ENCODE measurements at regions not wholly inside any gene's neighbourhood (a gene's known extent, or its start where the extent isn't known, plus 50 kb on each side); places are given as distances from the start of the nearest gene placed in this dataset.

GRCh38 chr12:65606008-65606766 is 218.1 kb upstream of the HMGA2 start:
- no peaks in the 10 kb centered on the region for H3K27me3 ChIP-seq (ENCODE audit: control insufficient read depth in 3 of 3, insufficient read depth in 3 of 3, low read length in 3 of 3)
- H3K9me3 ChIP-seq (ENCODE audit: control insufficient read depth in 3 of 3, low read length in 3 of 3): peaks cover 0 to 6% (median 4%) of the 10 kb centered on the region in 3 donors
- no peak overlapping the region for H3K4me3 ChIP-seq (ENCODE audit: low read length in 3 of 3)
- no peak overlapping the region for H3K27ac ChIP-seq (ENCODE audit: low read depth, low read length)
- no peaks in the 10 kb centered on the region for H3K36me3 ChIP-seq (ENCODE audit: control insufficient read depth in 3 of 3, insufficient read depth in 3 of 3, low read length in 3 of 3)
- H3K4me1 ChIP-seq (ENCODE audit: control insufficient read depth in 3 of 3, insufficient read depth in 3 of 3, low read length in 3 of 3): peaks cover 2 to 4% (median 3%) of the 10 kb centered on the region in 3 donors
- no peak overlapping the region for H3K9ac ChIP-seq (ENCODE audit: low read depth in 1 of 3, low read length in 3 of 3)

GRCh38 chr12:65607401-65607841 is 216.9 kb upstream of the HMGA2 start:
- Histone ChIP-seq H3K9me3 (ENCODE audit: control insufficient read depth in 3 of 3, low read length in 3 of 3) (peaks cover 0 to 6% (median 4%) of the 10 kb centered on the region in 3 donors), H3K36me3 (ENCODE audit: control insufficient read depth in 3 of 3, insufficient read depth in 3 of 3, low read length in 3 of 3) (no peaks in the 10 kb centered on the region), H3K27me3 (ENCODE audit: control insufficient read depth in 3 of 3, insufficient read depth in 3 of 3, low read length in 3 of 3) (no peaks in the 10 kb centered on the region), H3K4me1 (ENCODE audit: control insufficient read depth in 3 of 3, insufficient read depth in 3 of 3, low read length in 3 of 3) (peaks cover 2 to 4% (median 3%) of the 10 kb centered on the region in 3 donors), H3K4me3 (ENCODE audit: low read length in 3 of 3) (no peak overlapping the region), H3K9ac (ENCODE audit: low read depth in 1 of 3, low read length in 3 of 3) (no peak overlapping the region), H3K27ac (ENCODE audit: low read depth, low read length) (no peak overlapping the region)

- H3K9me3 ChIP-seq (ENCODE audit: control insufficient read depth in 3 of 3, low read length in 3 of 3): peaks cover 0 to 6% (median 4%) of the 10 kb centered on the region in 3 donors
- no peak overlapping the region for H3K4me3 ChIP-seq (ENCODE audit: low read length in 3 of 3)
- H3K27me3 ChIP-seq (ENCODE audit: control insufficient read depth in 3 of 3, insufficient read depth in 3 of 3, low read length in 3 of 3): peaks cover 0 to 2% (median 0%) of the 10 kb centered on the region in 3 donors
- H3K36me3 ChIP-seq (ENCODE audit: control insufficient read depth in 3 of 3, insufficient read depth in 3 of 3, low read length in 3 of 3): no peaks in the 10 kb centered on the region
- peaks cover 0 to under 1% (median under 1%) of the 10 kb centered on the region in 3 donors for H3K4me1 ChIP-seq (ENCODE audit: control insufficient read depth in 3 of 3, insufficient read depth in 3 of 3, low read length in 3 of 3)
- no peak overlapping the region for H3K9ac ChIP-seq (ENCODE audit: low read depth in 1 of 3, low read length in 3 of 3)
- H3K27ac ChIP-seq (ENCODE audit: low read depth, low read length): no peak overlapping the region
Measured at GRCh38 chr12:65608319-65608916, 215.9 kb upstream of the HMGA2 start.

GRCh38 chr12:65609359-65609771 is 214.9 kb upstream of the HMGA2 start:
- Histone ChIP-seq H3K4me3 (ENCODE audit: low read length in 3 of 3) (no peak overlapping the region), H3K27me3 (ENCODE audit: control insufficient read depth in 3 of 3, insufficient read depth in 3 of 3, low read length in 3 of 3) (peaks cover 0 to 2% (median 0%) of the 10 kb centered on the region in 3 donors), H3K36me3 (ENCODE audit: control insufficient read depth in 3 of 3, insufficient read depth in 3 of 3, low read length in 3 of 3) (no peaks in the 10 kb centered on the region), H3K27ac (ENCODE audit: low read depth, low read length) (no peak overlapping the region), H3K9me3 (ENCODE audit: control insufficient read depth in 3 of 3, low read length in 3 of 3) (peaks cover 0 to 6% (median 4%) of the 10 kb centered on the region in 3 donors), H3K9ac (ENCODE audit: low read depth in 1 of 3, low read length in 3 of 3) (no peak overlapping the region), H3K4me1 (ENCODE audit: control insufficient read depth in 3 of 3, insufficient read depth in 3 of 3, low read length in 3 of 3) (no peaks in the 10 kb centered on the region)

- H3K9me3 ChIP-seq (ENCODE audit: control insufficient read depth in 3 of 3, low read length in 3 of 3): peaks cover 0 to 6% (median 4%) of the 10 kb centered on the region in 3 donors
- H3K4me3 ChIP-seq (ENCODE audit: low read length in 3 of 3): no peak overlapping the region
- no peaks in the 10 kb centered on the region for H3K36me3 ChIP-seq (ENCODE audit: control insufficient read depth in 3 of 3, insufficient read depth in 3 of 3, low read length in 3 of 3)
- no peaks in the 10 kb centered on the region for H3K4me1 ChIP-seq (ENCODE audit: control insufficient read depth in 3 of 3, insufficient read depth in 3 of 3, low read length in 3 of 3)
- H3K9ac ChIP-seq (ENCODE audit: low read depth in 1 of 3, low read length in 3 of 3): no peak overlapping the region
- H3K27me3 ChIP-seq (ENCODE audit: control insufficient read depth in 3 of 3, insufficient read depth in 3 of 3, low read length in 3 of 3): peaks cover 0 to 2% (median 0%) of the 10 kb centered on the region in 3 donors
- no peak overlapping the region for H3K27ac ChIP-seq (ENCODE audit: low read depth, low read length)
Measured at GRCh38 chr12:65611396-65611795, 212.9 kb upstream of the HMGA2 start.

GRCh38 chr12:65612440-65612839 is 211.8 kb upstream of the HMGA2 start:
- Histone ChIP-seq H3K9ac (ENCODE audit: low read depth in 1 of 3, low read length in 3 of 3) (no peak overlapping the region), H3K4me3 (ENCODE audit: low read length in 3 of 3) (no peak overlapping the region), H3K4me1 (ENCODE audit: control insufficient read depth in 3 of 3, insufficient read depth in 3 of 3, low read length in 3 of 3) (no peaks in the 10 kb centered on the region), H3K36me3 (ENCODE audit: control insufficient read depth in 3 of 3, insufficient read depth in 3 of 3, low read length in 3 of 3) (no peaks in the 10 kb centered on the region), H3K27me3 (ENCODE audit: control insufficient read depth in 3 of 3, insufficient read depth in 3 of 3, low read length in 3 of 3) (peaks cover 0 to 2% (median 0%) of the 10 kb centered on the region in 3 donors), H3K9me3 (ENCODE audit: control insufficient read depth in 3 of 3, low read length in 3 of 3) (peaks cover 0 to 6% (median 3%) of the 10 kb centered on the region in 3 donors), H3K27ac (ENCODE audit: low read depth, low read length) (no peak overlapping the region)

- Histone ChIP-seq H3K9ac (ENCODE audit: low read depth in 1 of 3, low read length in 3 of 3) (no peak overlapping the region), H3K36me3 (ENCODE audit: control insufficient read depth in 3 of 3, insufficient read depth in 3 of 3, low read length in 3 of 3) (no peaks in the 10 kb centered on the region), H3K9me3 (ENCODE audit: control insufficient read depth in 3 of 3, low read length in 3 of 3) (no peaks in the 10 kb centered on the region), H3K4me3 (ENCODE audit: low read length in 3 of 3) (no peak overlapping the region), H3K4me1 (ENCODE audit: control insufficient read depth in 3 of 3, insufficient read depth in 3 of 3, low read length in 3 of 3) (no peaks in the 10 kb centered on the region), H3K27ac (ENCODE audit: low read depth, low read length) (no peak overlapping the region), H3K27me3 (ENCODE audit: control insufficient read depth in 3 of 3, insufficient read depth in 3 of 3, low read length in 3 of 3) (peaks cover 0 to 2% (median 0%) of the 10 kb centered on the region in 3 donors)
Measured at GRCh38 chr12:65613692-65614091, 210.6 kb upstream of the HMGA2 start.

GRCh38 chr12:65614259-65614889 is 209.9 kb upstream of the HMGA2 start:
- Histone ChIP-seq H3K4me1 (ENCODE audit: control insufficient read depth in 3 of 3, insufficient read depth in 3 of 3, low read length in 3 of 3) (no peaks in the 10 kb centered on the region), H3K9ac (ENCODE audit: low read depth in 1 of 3, low read length in 3 of 3) (no peak overlapping the region), H3K36me3 (ENCODE audit: control insufficient read depth in 3 of 3, insufficient read depth in 3 of 3, low read length in 3 of 3) (no peaks in the 10 kb centered on the region), H3K9me3 (ENCODE audit: control insufficient read depth in 3 of 3, low read length in 3 of 3) (no peaks in the 10 kb centered on the region), H3K27ac (ENCODE audit: low read depth, low read length) (no peak overlapping the region), H3K27me3 (ENCODE audit: control insufficient read depth in 3 of 3, insufficient read depth in 3 of 3, low read length in 3 of 3) (peaks cover 0 to 2% (median 0%) of the 10 kb centered on the region in 3 donors), H3K4me3 (ENCODE audit: low read length in 3 of 3) (no peak overlapping the region)

- Histone ChIP-seq H3K9me3 (ENCODE audit: control insufficient read depth in 3 of 3, low read length in 3 of 3) (no peaks in the 10 kb centered on the region), H3K4me1 (ENCODE audit: control insufficient read depth in 3 of 3, insufficient read depth in 3 of 3, low read length in 3 of 3) (no peaks in the 10 kb centered on the region), H3K36me3 (ENCODE audit: control insufficient read depth in 3 of 3, insufficient read depth in 3 of 3, low read length in 3 of 3) (no peaks in the 10 kb centered on the region), H3K27ac (ENCODE audit: low read depth, low read length) (no peak overlapping the region), H3K9ac (ENCODE audit: low read depth in 1 of 3, low read length in 3 of 3) (no peak overlapping the region), H3K4me3 (ENCODE audit: low read length in 3 of 3) (no peak overlapping the region), H3K27me3 (ENCODE audit: control insufficient read depth in 3 of 3, insufficient read depth in 3 of 3, low read length in 3 of 3) (peaks cover 0 to 2% (median 0%) of the 10 kb centered on the region in 3 donors)
Measured at GRCh38 chr12:65615118-65615517, 209.2 kb upstream of the HMGA2 start.

GRCh38 chr12:65616022-65616421 is 208.3 kb upstream of the HMGA2 start:
- Histone ChIP-seq H3K9me3 (ENCODE audit: control insufficient read depth in 3 of 3, low read length in 3 of 3) (no peaks in the 10 kb centered on the region), H3K36me3 (ENCODE audit: control insufficient read depth in 3 of 3, insufficient read depth in 3 of 3, low read length in 3 of 3) (no peaks in the 10 kb centered on the region), H3K4me3 (ENCODE audit: low read length in 3 of 3) (no peak overlapping the region), H3K4me1 (ENCODE audit: control insufficient read depth in 3 of 3, insufficient read depth in 3 of 3, low read length in 3 of 3) (no peaks in the 10 kb centered on the region), H3K27ac (ENCODE audit: low read depth, low read length) (no peak overlapping the region), H3K27me3 (ENCODE audit: control insufficient read depth in 3 of 3, insufficient read depth in 3 of 3, low read length in 3 of 3) (peaks cover 0 to 5% (median 0%) of the 10 kb centered on the region in 3 donors), H3K9ac (ENCODE audit: low read depth in 1 of 3, low read length in 3 of 3) (no peak overlapping the region)
